Chondrocyte (in vitro differentiated cells): ENCODE measurements at regions not wholly inside any gene's neighbourhood (a gene's known extent, or its start where the extent isn't known, plus 50 kb on each side); places are given as distances from the start of the nearest gene placed in this dataset.
"Not testable (repeated sequence)": the region's sequence is repeated elsewhere in the genome, so short reads cannot be mapped to it uniquely, and the experiment has no call there.

ENCODE experiments used
- DNase-seq: peaks from one replicate; pipeline ENCODE4 v3.0.0; 2021; ENCODE audit warnings: mixed read lengths, low spot score
- H3K27ac Mint-ChIP-seq: one replicate; pipeline ENCODE4 v1.8.0; 2021; ENCODE audit warnings: mild to moderate bottlenecking, moderate library complexity, mixed read lengths; ENCODE audit not compliant: unreplicated experiment
- H3K27me3 Mint-ChIP-seq: 2 replicates; pipeline ENCODE4 v1.8.0; 2021; ENCODE audit warnings: low read depth, mixed read lengths
- H3K36me3 Mint-ChIP-seq: 2 replicates; pipeline ENCODE4 v1.8.0; 2021; ENCODE audit warnings: low read depth, mixed read lengths
- H3K4me1 Mint-ChIP-seq: 2 replicates; pipeline ENCODE4 v1.8.0; 2021; ENCODE audit warnings: low read depth, mild to moderate bottlenecking, mixed read lengths
- H3K4me3 Mint-ChIP-seq: one replicate; pipeline ENCODE4 v1.8.0; 2021; ENCODE audit warnings: mild to moderate bottlenecking, moderate library complexity, mixed read lengths; ENCODE audit not compliant: unreplicated experiment
- H3K9me3 Mint-ChIP-seq: 2 replicates; pipeline ENCODE4 v1.8.0; 2021; ENCODE audit warnings: low read depth, mixed read lengths

DNA sequence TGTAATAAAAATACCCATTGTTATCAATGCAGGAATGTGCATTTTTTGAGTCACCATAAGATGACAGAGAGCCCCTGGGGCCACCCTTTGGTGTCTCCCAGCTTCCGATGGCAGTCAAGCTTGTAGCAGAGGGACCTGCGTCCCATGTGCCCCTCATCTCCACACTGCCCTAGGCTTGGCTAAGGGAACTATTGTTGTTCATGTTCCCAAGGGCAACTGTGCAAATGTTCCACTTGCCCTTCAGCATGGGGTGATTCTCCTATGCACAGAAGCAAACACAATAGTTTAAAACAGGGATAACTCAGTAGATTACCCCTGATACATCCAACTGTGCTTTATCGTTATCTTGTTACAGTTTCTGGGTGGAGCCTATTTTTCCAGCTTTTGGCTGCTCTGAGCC is 342.0 kb downstream of the CNTNAP3B start:
- not testable (repeated sequence) for H3K9me3 Mint-ChIP-seq, H3K27ac Mint-ChIP-seq, H3K27me3 Mint-ChIP-seq, H3K36me3 Mint-ChIP-seq, H3K4me3 Mint-ChIP-seq, DNase-seq
- peaks cover 14% of the 10 kb centered on the region for H3K4me1 Mint-ChIP-seq

DNA sequence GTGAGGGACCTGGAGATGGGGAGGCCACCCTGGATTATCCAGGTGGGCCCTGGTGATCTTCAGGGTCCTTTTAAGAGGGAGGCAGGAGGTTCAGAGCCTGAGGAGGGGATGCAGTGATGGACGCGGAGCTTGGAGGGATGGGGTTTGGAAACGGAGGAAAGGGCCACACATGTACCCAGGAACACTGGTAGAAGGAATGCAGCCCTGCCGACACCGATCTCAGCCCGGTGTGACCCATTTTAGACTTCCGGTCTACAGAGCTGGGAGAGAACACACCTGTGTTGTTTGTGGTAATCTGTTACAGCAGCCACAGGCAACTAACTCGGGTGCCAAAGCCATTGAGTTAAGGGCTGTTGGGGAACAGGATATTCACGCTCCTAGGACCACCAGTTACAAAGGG is 345.2 kb downstream of the CNTNAP3B start:
- not testable (repeated sequence) for H3K4me1 Mint-ChIP-seq, H3K4me3 Mint-ChIP-seq, H3K27ac Mint-ChIP-seq, DNase-seq, H3K36me3 Mint-ChIP-seq, H3K9me3 Mint-ChIP-seq, H3K27me3 Mint-ChIP-seq

DNA sequence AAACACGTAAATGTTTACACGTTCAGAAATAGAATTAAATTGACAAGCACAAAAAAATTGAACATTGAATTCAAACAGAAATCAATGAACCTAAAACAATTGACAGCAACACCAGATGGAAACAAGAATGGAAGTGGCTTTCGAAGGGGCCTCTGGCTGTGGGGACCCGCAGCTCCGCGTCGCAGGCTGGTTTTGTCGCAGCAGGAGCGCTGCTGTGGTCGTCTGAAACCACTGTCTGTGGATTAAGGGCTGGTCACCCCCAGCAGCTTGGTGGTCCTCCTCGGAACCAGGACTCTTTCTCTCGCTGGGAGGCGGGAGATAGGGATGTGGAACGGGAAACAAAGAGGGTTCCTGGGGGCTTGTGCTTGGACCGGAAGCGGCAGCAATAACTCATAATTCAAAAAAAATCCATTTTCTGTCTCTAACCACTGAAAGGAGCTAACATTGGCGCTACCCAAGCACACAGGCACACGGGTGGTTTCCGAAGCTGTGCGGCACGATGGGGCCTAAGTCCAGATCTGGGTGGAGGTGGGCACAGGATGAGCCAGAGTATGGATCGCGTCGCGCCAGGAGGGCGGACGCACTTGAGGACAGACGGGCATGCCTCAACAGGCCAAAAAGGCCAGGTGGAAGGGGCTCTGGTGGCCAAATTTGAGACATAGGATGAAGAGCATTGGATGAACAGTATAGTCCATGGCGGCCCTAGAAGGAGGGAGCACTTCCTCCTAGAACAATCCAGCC is 346.0 kb downstream of the CNTNAP3B start:
- not testable (repeated sequence) for DNase-seq, H3K4me1 Mint-ChIP-seq, H3K27ac Mint-ChIP-seq, H3K27me3 Mint-ChIP-seq, H3K36me3 Mint-ChIP-seq, H3K9me3 Mint-ChIP-seq, H3K4me3 Mint-ChIP-seq

DNA sequence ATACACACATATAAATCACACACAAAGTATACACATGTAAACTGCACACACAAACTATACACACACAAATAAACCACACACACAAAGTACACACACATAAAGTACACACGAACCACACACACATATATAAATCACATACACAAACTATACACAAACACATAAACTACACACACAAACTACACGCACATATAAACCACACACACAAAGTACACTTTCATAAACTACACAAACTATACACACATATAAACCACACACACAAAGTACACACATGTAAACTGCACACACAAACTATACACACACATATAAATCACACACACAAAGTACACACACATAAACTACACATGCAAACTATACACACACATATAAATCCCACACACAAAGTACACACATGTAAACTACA is 347.3 kb downstream of the CNTNAP3B start:
- not testable (repeated sequence) for H3K9me3 Mint-ChIP-seq, H3K27me3 Mint-ChIP-seq, DNase-seq, H3K4me1 Mint-ChIP-seq, H3K36me3 Mint-ChIP-seq, H3K27ac Mint-ChIP-seq, H3K4me3 Mint-ChIP-seq

DNA sequence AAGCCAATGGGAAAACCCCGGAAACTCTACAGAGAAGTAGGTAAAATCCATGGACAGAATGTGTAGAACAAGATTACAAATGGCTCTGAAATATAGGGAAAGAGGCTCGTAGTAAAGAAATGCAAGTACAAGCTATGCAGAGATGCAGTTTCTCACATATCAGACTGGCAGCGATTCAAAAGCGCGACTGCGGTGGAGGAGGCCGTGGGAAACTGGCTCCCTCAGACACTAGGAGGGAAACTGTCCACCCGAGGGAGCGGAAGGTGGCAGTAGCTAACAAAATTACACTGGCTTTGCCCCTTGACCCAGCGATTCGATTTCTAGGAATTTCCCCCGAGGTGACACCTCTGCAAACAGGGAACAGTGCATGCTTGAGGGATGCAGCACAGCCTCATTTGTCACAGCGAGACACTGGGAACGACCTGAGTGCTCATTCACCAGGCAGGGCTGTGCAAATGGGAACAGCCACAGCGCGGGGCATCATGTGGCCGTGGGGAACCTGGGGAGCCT is 349.3 kb downstream of the CNTNAP3B start:
- H3K4me1 Mint-ChIP-seq, H3K4me3 Mint-ChIP-seq, H3K27ac Mint-ChIP-seq, H3K9me3 Mint-ChIP-seq, H3K27me3 Mint-ChIP-seq, H3K36me3 Mint-ChIP-seq, DNase-seq: not testable (repeated sequence)

DNA sequence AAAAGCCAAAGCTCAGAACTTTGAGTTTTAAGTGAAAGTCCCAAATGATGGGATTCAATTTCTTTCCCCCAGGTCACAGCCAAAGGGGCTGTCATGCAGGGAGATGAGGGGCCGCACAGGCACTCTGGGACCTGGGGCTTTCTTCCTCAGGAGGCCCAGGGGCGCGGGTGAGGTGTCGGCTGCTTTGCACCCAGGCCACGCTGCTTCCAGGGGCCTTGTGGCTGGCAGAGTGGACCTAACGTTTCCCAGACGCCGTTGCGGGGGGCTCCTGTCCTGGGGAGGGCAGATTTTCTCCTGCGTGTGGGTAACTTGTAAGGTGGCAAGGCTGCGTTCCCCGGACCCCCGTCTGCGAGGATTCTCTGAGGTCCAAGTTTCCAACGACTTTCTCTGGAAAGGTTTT is 350.0 kb downstream of the CNTNAP3B start:
- not testable (repeated sequence) for DNase-seq, H3K36me3 Mint-ChIP-seq, H3K9me3 Mint-ChIP-seq, H3K4me1 Mint-ChIP-seq, H3K27me3 Mint-ChIP-seq, H3K4me3 Mint-ChIP-seq, H3K27ac Mint-ChIP-seq

DNA sequence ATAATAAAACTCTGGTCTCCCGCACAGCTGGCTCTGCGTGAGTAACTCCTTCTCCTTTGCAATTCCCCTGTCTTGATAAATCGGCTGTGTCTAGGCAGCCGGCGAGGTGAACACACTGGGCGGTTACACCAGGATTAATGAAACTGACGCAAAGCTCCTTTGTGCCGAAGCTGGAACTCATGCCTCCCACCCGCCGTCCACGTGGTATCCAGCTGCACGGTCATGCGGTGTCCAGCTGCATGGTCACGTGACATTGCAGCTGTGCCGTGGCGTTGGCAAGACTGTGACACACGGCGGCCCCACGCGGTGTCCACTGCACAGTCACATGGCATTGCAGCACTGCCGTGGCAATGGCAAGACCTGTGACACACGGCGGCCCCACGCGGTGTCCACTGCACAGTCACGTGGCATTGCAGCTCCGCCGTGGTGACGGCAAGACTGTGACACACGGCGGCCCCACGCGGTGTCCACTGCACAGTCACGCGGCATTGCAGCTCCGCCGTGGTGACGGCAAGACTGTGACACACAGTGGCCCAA is 350.6 kb downstream of the CNTNAP3B start:
- not testable (repeated sequence) for H3K27ac Mint-ChIP-seq, H3K9me3 Mint-ChIP-seq, H3K4me1 Mint-ChIP-seq, DNase-seq, H3K36me3 Mint-ChIP-seq, H3K4me3 Mint-ChIP-seq, H3K27me3 Mint-ChIP-seq

DNA sequence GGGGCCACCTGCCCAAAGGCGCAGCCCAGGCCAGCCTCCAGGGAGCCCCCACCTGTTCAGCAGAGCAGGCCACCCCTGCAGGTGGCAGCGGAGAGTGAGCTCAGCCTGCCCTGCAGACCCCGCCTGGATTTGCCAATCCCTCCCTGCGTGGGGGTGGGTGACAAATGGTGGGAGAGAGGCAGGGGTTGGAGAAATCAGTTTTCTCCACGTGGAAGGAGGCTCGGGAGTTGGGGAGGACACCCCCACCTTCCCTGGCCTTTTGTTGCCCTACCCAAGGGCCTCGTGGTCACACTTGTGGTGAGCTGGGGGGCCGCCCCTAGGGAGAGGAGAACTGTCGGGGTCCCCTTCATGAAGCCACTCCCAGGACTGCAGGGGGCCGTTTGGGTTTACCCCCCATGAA is 351.7 kb downstream of the CNTNAP3B start:
- not testable (repeated sequence) for H3K27ac Mint-ChIP-seq, H3K4me1 Mint-ChIP-seq, H3K27me3 Mint-ChIP-seq, H3K9me3 Mint-ChIP-seq, H3K36me3 Mint-ChIP-seq, H3K4me3 Mint-ChIP-seq, DNase-seq

DNA sequence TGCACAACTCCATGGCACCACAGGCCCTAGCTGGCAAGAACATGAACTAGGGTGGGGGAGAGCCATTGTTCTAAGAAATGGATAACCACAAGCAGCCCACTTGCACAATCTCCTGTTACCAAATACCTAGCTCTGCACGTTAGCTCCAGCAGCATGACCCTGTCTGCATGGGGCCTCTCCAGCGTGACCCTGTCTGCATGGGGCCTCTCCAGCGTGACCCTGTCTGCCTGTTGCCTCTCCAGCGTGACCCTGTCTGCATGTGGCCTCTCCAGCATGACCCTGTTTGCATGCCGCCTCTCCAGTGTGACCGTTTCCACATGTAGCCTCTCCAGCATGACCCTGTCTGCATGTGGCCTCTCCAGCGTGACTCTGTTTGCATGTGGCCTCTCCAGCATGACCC is 356.7 kb downstream of the CNTNAP3B start:
- H3K36me3 Mint-ChIP-seq, H3K27ac Mint-ChIP-seq, H3K4me1 Mint-ChIP-seq, H3K27me3 Mint-ChIP-seq, H3K9me3 Mint-ChIP-seq, DNase-seq, H3K4me3 Mint-ChIP-seq: not testable (repeated sequence)

DNA sequence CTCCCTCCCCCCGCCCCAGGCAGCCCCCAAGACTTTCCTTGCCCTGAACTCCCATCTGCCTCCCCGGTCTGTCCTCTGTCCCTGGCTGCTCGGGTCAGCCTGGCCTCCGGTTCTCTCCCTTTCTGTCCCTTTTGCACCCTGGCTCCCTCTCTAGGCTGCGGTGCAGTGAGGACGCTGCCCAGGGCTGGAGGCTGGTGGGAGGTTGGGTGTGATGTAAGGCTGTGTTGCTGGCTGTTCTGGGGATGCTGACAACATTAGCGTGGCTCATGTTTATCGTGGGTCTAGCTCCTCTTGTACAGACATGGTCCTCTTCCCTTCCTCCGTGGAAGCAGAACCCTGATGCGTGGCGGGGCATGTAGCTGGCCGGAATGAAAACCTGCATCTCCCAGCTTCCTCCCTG is 357.5 kb downstream of the CNTNAP3B start:
- H3K4me1 Mint-ChIP-seq, H3K9me3 Mint-ChIP-seq: not testable (repeated sequence)

DNA sequence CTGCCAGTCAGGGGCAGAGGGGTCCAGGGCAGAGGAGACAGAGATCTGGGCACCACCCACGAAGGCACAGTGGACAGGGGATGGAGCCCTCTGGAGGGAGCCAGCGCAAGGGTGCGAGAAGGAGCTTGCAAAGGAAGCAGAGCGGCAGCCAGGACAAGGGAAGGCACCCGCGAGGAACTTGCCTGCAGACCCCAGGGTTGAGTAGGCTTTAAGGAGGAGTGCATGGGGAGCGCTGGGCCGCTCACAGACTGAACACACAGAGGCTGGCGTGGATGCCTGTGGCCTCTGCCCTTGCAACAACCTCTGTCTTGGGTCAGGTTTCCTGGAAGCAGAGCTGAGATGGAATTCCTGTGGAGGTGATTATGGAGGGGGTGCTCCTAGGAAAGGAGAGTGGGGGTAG is 374.4 kb downstream of the CNTNAP3B start:
- not testable (repeated sequence) for H3K4me1 Mint-ChIP-seq, H3K9me3 Mint-ChIP-seq, H3K36me3 Mint-ChIP-seq, H3K4me3 Mint-ChIP-seq, H3K27ac Mint-ChIP-seq, H3K27me3 Mint-ChIP-seq
- peak; percentile 86 for DNase-seq

More for the DNA sequence above, 357.5 kb downstream of the CNTNAP3B start:
- H3K36me3 Mint-ChIP-seq, H3K4me3 Mint-ChIP-seq, H3K27me3 Mint-ChIP-seq, H3K27ac Mint-ChIP-seq, DNase-seq: not testable (repeated sequence)

DNA sequence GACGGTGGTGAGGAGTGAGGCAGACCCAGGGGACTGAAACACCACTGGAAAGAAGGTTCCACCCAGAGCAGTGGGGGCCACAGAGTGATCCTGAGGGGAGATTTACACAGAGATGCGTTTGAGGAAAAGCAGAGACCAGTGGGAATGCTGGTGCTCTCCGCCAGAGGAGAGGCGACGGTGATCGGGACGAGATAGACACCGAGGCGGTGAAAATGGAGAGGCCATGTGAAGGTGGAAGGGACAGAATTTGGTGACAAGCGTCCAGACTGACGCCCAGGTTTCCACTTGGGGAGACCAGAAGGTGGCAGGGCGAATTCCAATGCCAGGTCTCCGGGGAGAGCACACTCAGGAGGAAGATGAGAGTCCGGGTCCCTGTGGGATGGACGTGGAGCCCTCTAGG is 374.8 kb downstream of the CNTNAP3B start:
- peak; percentile 79 for DNase-seq
- not testable (repeated sequence) for H3K27me3 Mint-ChIP-seq, H3K4me3 Mint-ChIP-seq, H3K36me3 Mint-ChIP-seq, H3K4me1 Mint-ChIP-seq, H3K27ac Mint-ChIP-seq, H3K9me3 Mint-ChIP-seq

DNA sequence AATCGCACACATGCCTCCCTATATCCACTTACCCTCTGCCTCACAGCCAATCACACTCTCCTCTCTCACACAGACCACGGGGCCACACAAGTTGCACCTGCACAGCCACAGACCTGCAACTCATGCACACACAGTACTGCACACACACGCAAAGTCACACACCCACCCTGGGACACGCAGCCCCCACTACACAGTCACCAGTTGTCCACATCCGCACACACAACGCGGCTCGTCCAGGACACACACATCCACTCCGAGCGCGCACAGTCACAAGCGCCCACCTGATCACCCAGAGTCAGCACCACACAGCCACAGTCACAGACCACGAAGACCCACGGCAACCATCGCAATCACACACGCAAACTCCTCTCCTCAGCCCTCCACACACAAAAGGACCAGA is 387.3 kb downstream of the CNTNAP3B start:
- H3K9me3 Mint-ChIP-seq, DNase-seq, H3K36me3 Mint-ChIP-seq, H3K27me3 Mint-ChIP-seq, H3K27ac Mint-ChIP-seq, H3K4me1 Mint-ChIP-seq, H3K4me3 Mint-ChIP-seq: not testable (repeated sequence)
